ENCODE measurements at regions not wholly inside any gene's neighbourhood (a gene's known extent, or its start where the extent isn't known, plus 50 kb on each side); places are given as distances from the start of the nearest gene placed in this dataset.

DNA sequence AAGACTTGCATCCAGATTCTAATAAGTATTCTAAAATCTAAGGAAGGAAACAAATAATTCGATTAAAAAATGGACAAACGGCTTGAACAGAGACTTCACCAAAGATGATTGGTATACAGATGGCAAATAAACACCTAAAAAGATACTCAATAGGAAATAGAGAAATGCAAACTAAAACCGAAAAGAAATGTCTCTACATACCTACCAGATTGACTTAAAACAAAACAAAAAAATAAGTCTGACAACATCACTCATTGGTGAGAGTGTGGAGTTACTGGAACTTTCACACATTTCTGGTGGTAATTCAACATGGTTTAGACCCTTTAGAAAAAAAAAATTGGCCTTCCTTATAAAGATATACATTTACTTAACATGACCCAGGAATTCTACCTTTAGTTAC lies 869.8 kb downstream of the TTLL7 start:
- TF ChIP-seq, protein P1, sequence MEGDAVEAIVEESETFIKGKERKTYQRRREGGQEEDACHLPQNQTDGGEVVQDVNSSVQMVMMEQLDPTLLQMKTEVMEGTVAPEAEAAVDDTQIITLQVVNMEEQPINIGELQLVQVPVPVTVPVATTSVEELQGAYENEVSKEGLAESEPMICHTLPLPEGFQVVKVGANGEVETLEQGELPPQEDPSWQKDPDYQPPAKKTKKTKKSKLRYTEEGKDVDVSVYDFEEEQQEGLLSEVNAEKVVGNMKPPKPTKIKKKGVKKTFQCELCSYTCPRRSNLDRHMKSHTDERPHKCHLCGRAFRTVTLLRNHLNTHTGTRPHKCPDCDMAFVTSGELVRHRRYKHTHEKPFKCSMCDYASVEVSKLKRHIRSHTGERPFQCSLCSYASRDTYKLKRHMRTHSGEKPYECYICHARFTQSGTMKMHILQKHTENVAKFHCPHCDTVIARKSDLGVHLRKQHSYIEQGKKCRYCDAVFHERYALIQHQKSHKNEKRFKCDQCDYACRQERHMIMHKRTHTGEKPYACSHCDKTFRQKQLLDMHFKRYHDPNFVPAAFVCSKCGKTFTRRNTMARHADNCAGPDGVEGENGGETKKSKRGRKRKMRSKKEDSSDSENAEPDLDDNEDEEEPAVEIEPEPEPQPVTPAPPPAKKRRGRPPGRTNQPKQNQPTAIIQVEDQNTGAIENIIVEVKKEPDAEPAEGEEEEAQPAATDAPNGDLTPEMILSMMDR (IDR thresholded peaks at IDR 0.05) = no peak
- TF ChIP-seq POLR2A (IDR thresholded peaks at IDR 0.05) = no peak

All from adrenal gland (tissue), 5 donors.